PC-3 (cell line): ENCODE measurements at regions not wholly inside any gene's neighbourhood (a gene's known extent, or its start where the extent isn't known, plus 50 kb on each side); places are given as distances from the start of the nearest gene placed in this dataset.
"Not testable (repeated sequence)": the region's sequence is repeated elsewhere in the genome, so short reads cannot be mapped to it uniquely, and the experiment has no call there.

Experiments
- CTCF ChIP-seq: fragments of 300-600 bp; sonication (generic); conservative IDR thresholded peaks from 2 replicates; pipeline ENCODE4 v1.5.1; 2017; ENCODE audit warnings: antibody characterized with exemption, low read depth, mild to moderate bottlenecking, low read length
- EZH2 ChIP-seq: fragments of 300-600 bp; sonication (generic); IDR thresholded peaks from one replicate; pipeline ENCODE4 v1.6.1; 2017; ENCODE audit warnings: antibody characterized with exemption, mild to moderate bottlenecking, low read length; ENCODE audit not compliant: unreplicated experiment
- EZH2phosphoT487 ChIP-seq: fragments of 300-600 bp; sonication (generic); IDR thresholded peaks from 2 replicates; pipeline ENCODE4 v1.6.1; 2018; ENCODE audit warnings: mild to moderate bottlenecking, antibody characterized with exemption, low read length, borderline replicate concordance

- TF ChIP-seq CTCF, EZH2, EZH2phosphoT487: not testable (repeated sequence)
Observed at GRCh38 chr1:862601-863000, 61.1 kb upstream of the SAMD11 start.
